ENCODE measurements at regions not wholly inside any gene's neighbourhood (a gene's known extent, or its start where the extent isn't known, plus 50 kb on each side); places are given as distances from the start of the nearest gene placed in this dataset.
"Not testable (repeated sequence)": the region's sequence is repeated elsewhere in the genome, so short reads cannot be mapped to it uniquely, and the experiment has no call there.

DNA sequence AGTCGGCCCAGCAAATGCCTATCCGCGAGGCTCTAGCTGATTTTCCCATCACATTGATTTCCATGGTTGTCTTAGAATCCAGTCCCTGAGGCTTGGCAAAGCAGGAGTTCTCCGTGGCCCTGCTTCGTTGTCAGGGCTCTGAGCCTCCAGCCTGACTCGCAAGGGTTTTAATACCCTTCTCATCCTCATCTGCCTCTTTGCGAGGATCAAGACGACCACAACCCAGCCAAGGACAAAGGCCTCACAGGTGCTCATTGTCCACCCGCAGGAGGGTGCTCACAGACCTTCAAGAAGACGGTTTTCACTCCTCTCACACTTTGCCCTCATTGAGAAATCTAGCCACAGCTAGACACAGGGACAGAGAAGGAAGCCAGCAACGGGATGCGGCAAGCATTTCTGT lies 610.8 kb downstream of the KCNJ18 start:
- no peak overlapping the region for H3K4me3 ChIP-seq (ENCODE audit: low read length)
- H3K4me1 ChIP-seq (ENCODE audit: control insufficient read depth, insufficient read depth, low read length), result no peaks in the 10 kb centered on the region
- peaks cover 52% of the 10 kb centered on the region for H3K9me3 ChIP-seq (replicated peaks; ENCODE audit: control insufficient read depth, low read depth, low read length)
- no peak for DNase-seq
- H3K27ac ChIP-seq (ENCODE audit: low read length), result no peak overlapping the region
- WGBS (ENCODE audit: insufficient coverage), result 77% methylated on average over 12 of the region's 12 CpGs
- no peaks in the 10 kb centered on the region for H3K27me3 ChIP-seq (ENCODE audit: control insufficient read depth, insufficient read depth, low read length)
- H3K36me3 ChIP-seq (ENCODE audit: control insufficient read depth, insufficient read depth, low read length), result no peaks in the 10 kb centered on the region

DNA sequence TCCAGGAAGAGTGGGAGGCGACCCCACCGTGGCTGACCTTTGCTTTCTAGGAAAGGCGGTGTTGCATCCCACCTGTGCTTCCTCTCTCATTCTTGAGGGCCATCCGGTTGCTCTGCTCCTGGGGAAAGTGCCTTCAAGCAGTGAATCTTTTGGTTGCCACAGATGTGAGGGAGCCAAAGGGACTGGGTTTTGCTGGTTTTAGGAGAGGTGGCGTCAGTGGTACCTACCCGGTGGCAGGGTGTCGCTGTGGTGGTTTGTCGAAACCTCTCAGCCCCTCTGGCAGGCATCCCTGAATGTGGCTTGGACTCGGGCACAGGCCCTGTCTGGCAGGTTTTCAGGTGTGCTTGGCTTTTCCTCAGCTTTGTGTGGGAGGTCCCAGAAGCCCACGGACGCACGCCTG lies 611.5 kb downstream of the KCNJ18 start:
- Histone ChIP-seq H3K27ac (ENCODE audit: low read length) (no peak overlapping the region), H3K27me3 (ENCODE audit: control insufficient read depth, insufficient read depth, low read length) (no peaks in the 10 kb centered on the region), H3K4me1 (ENCODE audit: control insufficient read depth, insufficient read depth, low read length) (no peaks in the 10 kb centered on the region), H3K4me3 (ENCODE audit: low read length) (no peak overlapping the region), H3K36me3 (ENCODE audit: control insufficient read depth, insufficient read depth, low read length) (no peaks in the 10 kb centered on the region), H3K9me3 (replicated peaks; ENCODE audit: control insufficient read depth, low read depth, low read length) (peaks cover 50% of the 10 kb centered on the region)
- no peak for DNase-seq
- 85% methylated on average over 10 of the region's 12 CpGs for WGBS (ENCODE audit: insufficient coverage)

DNA sequence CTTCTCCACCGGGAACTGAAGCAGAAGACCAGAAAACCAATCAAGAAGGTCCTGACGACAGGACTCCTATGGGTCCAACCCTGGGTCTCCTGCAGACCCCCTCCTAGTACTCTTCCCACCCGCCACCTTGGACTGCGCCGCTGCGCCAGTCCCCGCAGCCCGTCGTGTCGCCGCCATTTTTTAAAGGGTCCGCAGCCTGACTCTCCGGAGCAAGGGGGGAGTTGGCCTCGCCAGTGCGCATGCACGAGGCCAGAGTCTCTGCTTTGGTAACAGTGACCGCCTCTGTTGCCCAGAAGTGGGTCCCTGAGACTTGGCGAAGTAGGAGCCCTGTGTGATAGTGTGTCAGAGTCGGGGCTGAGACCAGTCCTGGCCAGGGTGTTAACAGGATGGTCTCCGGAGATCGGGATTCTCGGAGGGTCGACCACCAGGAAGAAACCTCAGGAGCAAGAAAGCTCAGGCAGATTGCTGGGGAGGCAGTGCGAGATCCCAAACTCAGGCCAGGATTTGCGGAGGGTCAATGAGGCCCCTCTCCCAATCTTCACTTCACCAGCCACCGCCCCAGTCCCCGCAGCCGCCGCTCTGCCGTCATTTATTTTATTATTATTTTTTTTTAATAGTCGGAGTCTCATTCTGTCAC lies 612.5 kb downstream of the KCNJ18 start:
- H3K27ac ChIP-seq (ENCODE audit: low read length), result no peak overlapping the region
- H3K36me3 ChIP-seq (ENCODE audit: control insufficient read depth, insufficient read depth, low read length), result no peaks in the 10 kb centered on the region
- WGBS (ENCODE audit: insufficient coverage), result 87% methylated on average over 21 of the region's 31 CpGs
- H3K27me3 ChIP-seq (ENCODE audit: control insufficient read depth, insufficient read depth, low read length), result no peaks in the 10 kb centered on the region
- no peak for DNase-seq
- peaks cover 46% of the 10 kb centered on the region for H3K9me3 ChIP-seq (replicated peaks; ENCODE audit: control insufficient read depth, low read depth, low read length)
- no peak overlapping the region for H3K4me3 ChIP-seq (ENCODE audit: low read length)
- H3K4me1 ChIP-seq (ENCODE audit: control insufficient read depth, insufficient read depth, low read length), result no peaks in the 10 kb centered on the region

DNA sequence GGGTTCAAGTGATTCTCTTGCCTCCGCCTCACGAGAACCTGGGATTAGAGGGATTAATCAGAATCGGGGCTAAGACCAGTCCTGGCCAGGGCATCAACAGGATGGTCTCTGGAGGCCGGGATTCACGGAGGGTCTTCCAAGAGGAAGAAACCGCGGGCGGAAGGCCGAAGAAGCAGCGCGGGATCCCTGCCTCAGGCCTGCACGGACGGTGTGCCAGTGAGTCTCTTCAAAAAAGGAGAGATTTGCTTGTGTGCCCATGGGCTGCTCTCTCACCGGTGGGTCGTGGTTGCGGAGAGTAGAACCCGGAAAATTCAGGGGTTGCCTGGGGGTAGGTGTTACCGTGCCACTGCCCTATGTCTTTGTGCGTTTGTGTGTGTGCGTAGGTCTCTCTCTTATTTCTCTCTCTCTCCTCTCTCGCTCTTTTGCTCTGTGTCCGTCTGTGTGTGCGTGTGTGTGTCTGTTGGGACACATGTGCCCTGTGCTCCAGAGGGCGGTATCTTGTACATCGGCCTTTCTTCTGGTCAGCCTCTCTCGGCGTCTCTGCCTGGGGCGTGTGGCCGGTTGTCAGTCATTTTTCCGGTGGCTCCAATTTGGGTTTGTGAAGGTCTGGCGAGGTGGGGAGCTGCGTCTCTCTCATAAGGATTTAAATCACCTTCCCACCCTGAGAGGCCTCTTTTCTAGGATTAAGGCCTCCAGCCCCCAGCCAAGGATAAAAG lies 613.2 kb downstream of the KCNJ18 start:
- Histone ChIP-seq H3K36me3 (ENCODE audit: control insufficient read depth, insufficient read depth, low read length) (no peaks in the 10 kb centered on the region), H3K4me3 (ENCODE audit: low read length) (no peak overlapping the region), H3K9me3 (replicated peaks; ENCODE audit: control insufficient read depth, low read depth, low read length) (peaks cover 41% of the 10 kb centered on the region), H3K27ac (ENCODE audit: low read length) (no peak overlapping the region), H3K27me3 (ENCODE audit: control insufficient read depth, insufficient read depth, low read length) (no peaks in the 10 kb centered on the region), H3K4me1 (ENCODE audit: control insufficient read depth, insufficient read depth, low read length) (no peaks in the 10 kb centered on the region)
- WGBS (ENCODE audit: insufficient coverage), result 92% methylated on average over 20 of the region's 32 CpGs
- DNase-seq, result no peak

DNA sequence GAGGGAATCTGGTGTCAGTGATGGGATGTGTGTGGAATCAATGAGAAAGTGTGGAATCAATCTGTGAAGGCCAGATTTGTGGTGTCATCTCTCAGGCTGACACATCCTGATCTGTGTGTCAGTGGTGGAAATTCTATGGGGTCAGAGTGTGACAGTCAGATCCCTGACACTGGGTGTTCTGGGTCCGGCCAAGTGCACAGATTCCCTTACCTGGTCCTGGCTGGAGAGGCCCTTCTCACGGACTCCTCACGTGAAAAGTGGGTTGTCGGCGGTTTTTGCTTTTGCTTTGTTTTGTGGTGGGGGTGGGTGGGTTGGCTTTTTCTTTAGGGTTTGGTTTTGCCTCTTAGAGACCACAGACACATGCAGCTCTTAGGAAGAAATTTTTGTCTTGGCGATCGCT lies 618.0 kb downstream of the KCNJ18 start:
- not testable (repeated sequence) for H3K36me3 ChIP-seq (ENCODE audit: control insufficient read depth, insufficient read depth, low read length); H3K27ac ChIP-seq (ENCODE audit: low read length); H3K4me3 ChIP-seq (ENCODE audit: low read length); DNase-seq; H3K4me1 ChIP-seq (ENCODE audit: control insufficient read depth, insufficient read depth, low read length); H3K27me3 ChIP-seq (ENCODE audit: control insufficient read depth, insufficient read depth, low read length)
- peaks cover 11% of the 10 kb centered on the region for H3K9me3 ChIP-seq (replicated peaks; ENCODE audit: control insufficient read depth, low read depth, low read length)
- WGBS (ENCODE audit: insufficient coverage), result 85% methylated on average over 7 of the region's 7 CpGs

DNA sequence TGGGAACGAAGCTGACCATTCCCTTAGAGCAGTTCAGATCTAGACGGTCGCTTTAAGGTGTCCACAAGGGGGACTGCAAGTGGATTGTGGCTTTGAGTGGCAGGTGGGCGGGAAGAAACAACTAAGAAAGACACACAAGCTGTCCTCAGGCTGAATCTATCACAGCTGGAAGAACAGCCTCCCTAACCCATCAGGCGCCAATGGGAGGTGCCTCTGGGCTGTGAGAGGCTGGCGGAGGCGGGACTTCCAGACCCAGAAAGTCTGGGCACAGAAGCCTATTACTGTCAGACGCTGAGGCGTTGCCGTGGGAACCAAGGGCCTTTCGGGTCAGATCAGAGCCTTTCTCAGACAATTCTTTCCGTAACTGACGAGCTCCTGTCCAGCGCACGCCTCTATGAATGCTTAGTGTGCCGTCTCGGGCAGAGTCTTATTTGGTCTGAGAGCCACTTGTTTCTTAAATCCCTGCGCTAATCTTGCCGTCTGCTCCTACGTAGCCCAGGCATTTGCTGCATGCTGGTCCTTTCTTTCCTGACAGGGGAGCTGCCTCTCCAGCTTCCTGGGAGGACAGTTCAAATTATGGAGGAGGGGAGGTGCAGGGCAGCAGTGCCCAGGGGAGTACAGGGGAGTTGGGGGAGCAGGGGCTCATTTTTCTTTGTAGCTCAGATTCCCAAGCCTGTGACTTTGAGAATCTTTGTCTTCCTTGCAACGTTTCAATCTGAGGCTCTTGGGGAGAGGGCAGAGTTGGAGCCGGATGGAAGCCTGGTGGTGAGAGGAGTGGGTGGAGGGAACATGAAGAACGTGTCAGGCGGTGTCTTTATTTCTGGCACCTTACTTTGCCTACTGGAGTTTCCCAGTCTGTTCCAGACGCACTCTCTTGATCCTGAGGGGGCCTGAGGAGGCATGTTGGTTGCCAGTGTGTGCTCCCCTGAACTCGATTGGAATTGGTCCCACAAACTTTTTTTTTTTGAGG lies 618.7 kb downstream of the KCNJ18 start:
- H3K4me1 ChIP-seq (ENCODE audit: control insufficient read depth, insufficient read depth, low read length), result no peaks in the 10 kb centered on the region
- no peak overlapping the region for H3K4me3 ChIP-seq (ENCODE audit: low read length)
- no peaks in the 10 kb centered on the region for H3K27me3 ChIP-seq (ENCODE audit: control insufficient read depth, insufficient read depth, low read length)
- no peak for DNase-seq
- no peaks in the 10 kb centered on the region for H3K36me3 ChIP-seq (ENCODE audit: control insufficient read depth, insufficient read depth, low read length)
- H3K9me3 ChIP-seq (replicated peaks; ENCODE audit: control insufficient read depth, low read depth, low read length), result peaks cover 8% of the 10 kb centered on the region
- H3K27ac ChIP-seq (ENCODE audit: low read length), result no peak overlapping the region
- 59% methylated on average over 24 of the region's 26 CpGs for WGBS (ENCODE audit: insufficient coverage)

DNA sequence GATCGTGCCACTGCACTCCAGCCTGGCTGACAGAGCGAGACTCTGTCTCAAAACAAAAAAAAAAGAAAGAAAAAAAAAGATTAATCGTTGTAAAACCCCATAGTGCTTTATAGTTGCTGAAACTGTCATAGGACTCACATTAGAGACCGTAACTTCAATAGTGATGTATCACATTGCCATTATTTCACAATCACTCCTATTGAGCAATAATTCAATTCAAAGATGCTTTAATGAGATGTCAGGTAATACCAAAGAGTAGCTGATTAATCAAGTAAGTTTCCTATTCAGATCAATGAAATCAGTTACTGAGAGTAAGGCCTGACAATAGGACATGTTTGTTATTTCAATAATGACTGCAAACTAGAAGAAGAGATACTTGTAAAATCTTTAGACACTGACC lies 628.7 kb downstream of the KCNJ18 start:
- H3K4me1 ChIP-seq (ENCODE audit: control insufficient read depth, insufficient read depth, low read length); H3K4me3 ChIP-seq (ENCODE audit: low read length); DNase-seq; H3K36me3 ChIP-seq (ENCODE audit: control insufficient read depth, insufficient read depth, low read length); H3K27me3 ChIP-seq (ENCODE audit: control insufficient read depth, insufficient read depth, low read length); H3K27ac ChIP-seq (ENCODE audit: low read length): not testable (repeated sequence)
- H3K9me3 ChIP-seq (replicated peaks; ENCODE audit: control insufficient read depth, low read depth, low read length), result peaks cover 20% of the 10 kb centered on the region
- WGBS (ENCODE audit: insufficient coverage), result no CpG with 5 or more reads among the region's 4 CpGs

DNA sequence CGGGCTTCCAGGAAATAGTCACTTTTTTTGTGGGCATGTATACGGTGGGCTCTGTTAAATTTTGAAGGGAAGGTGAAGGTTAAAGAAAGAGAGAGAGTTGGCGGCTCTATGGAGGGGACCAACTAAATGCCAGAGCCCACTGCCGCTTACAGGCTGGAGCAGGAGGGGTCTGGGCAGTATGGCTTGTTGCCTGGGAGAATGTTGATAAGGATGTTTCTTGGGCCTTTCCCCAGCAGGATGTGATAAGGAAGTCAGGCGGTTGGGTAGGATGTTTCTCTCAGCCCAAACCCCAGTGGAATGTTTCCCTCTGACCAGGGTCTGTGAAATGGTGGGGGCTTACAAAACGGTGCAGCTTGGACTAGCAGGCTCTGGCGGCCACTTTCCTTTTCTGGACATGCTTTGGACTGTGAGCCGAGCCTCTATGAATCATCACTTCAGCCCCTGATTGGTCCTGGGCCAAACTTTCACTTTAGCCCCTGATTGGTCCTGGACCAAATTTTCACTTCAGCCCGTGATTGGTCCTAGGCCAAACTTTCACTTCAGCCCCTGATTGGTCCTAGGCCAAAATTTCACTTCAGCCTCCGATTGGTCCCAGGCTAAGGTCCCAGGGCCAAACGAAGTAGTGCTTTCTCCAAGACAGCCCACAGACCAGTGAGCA lies 630.7 kb downstream of the KCNJ18 start:
- H3K27me3 ChIP-seq (ENCODE audit: control insufficient read depth, insufficient read depth, low read length); DNase-seq; H3K4me1 ChIP-seq (ENCODE audit: control insufficient read depth, insufficient read depth, low read length); H3K36me3 ChIP-seq (ENCODE audit: control insufficient read depth, insufficient read depth, low read length); H3K27ac ChIP-seq (ENCODE audit: low read length); H3K4me3 ChIP-seq (ENCODE audit: low read length): not testable (repeated sequence)
- H3K9me3 ChIP-seq (replicated peaks; ENCODE audit: control insufficient read depth, low read depth, low read length), result peaks cover 12% of the 10 kb centered on the region
- 73% methylated on average over 10 of the region's 11 CpGs for WGBS (ENCODE audit: insufficient coverage)

DNA sequence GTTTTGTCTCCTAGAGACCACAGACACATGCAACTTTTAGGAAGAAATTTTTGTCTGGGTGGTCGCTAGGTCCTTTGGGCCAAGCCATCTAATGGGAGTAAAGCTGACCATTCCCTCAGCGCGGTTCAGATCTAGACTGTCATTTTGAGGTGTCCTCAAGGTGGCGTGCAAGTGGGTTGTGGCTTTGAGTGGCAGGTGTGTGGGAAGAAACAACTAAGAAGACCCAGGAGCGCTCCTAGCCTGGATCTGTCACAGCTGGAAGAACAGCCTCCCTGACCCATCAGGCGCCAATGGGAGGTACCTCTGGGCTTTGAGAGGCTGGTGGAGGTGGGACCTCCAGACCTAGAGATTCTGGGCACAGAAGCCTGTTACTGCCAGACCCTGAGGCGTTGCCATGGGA lies 645.1 kb downstream of the KCNJ18 start:
- WGBS (ENCODE audit: insufficient coverage), result 51% methylated on average over 7 of the region's 7 CpGs

DNA sequence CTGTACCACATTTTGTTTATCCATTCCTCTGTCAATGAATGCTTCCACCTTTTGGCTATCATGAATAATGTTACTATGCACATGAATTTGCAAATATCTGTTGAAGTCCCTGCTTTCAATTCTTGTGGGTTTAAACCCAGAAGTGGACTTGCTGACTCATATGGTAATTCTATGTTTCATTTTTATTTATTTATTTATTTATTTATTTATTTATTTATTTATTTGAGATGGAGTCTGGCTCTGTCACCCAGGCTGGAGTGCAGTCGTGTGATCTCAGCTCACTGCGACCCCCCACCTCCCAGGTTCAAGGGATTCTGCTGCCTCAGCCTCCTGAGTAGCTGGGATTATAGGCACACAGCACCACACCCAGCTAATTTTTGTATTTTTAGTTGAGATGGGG lies 664.3 kb downstream of the KCNJ18 start:
- H3K27ac ChIP-seq (ENCODE audit: low read length); H3K4me3 ChIP-seq (ENCODE audit: low read length); H3K9me3 ChIP-seq (replicated peaks; ENCODE audit: control insufficient read depth, low read depth, low read length); H3K4me1 ChIP-seq (ENCODE audit: control insufficient read depth, insufficient read depth, low read length); DNase-seq; H3K36me3 ChIP-seq (ENCODE audit: control insufficient read depth, insufficient read depth, low read length); H3K27me3 ChIP-seq (ENCODE audit: control insufficient read depth, insufficient read depth, low read length): not testable (repeated sequence)
- WGBS (ENCODE audit: insufficient coverage), result no CpG with 5 or more reads among the region's 2 CpGs

More for the DNA sequence above, 645.1 kb downstream of the KCNJ18 start:
- H3K36me3 ChIP-seq (ENCODE audit: control insufficient read depth, insufficient read depth, low read length), result no peaks in the 10 kb centered on the region
- H3K9me3 ChIP-seq (replicated peaks; ENCODE audit: control insufficient read depth, low read depth, low read length), result peaks cover 8% of the 10 kb centered on the region
- no peaks in the 10 kb centered on the region for H3K27me3 ChIP-seq (ENCODE audit: control insufficient read depth, insufficient read depth, low read length)
- no peaks in the 10 kb centered on the region for H3K4me1 ChIP-seq (ENCODE audit: control insufficient read depth, insufficient read depth, low read length)
- no peak overlapping the region for H3K27ac ChIP-seq (ENCODE audit: low read length)
- H3K4me3 ChIP-seq (ENCODE audit: low read length), result no peak overlapping the region
- no peak for DNase-seq

Measured in muscle of leg (tissue), 3 donors.